CD14-positive monocyte (primary cell): ENCODE measurements at regions not wholly inside any gene's neighbourhood (a gene's known extent, or its start where the extent isn't known, plus 50 kb on each side); places are given as distances from the start of the nearest gene placed in this dataset.

Source experiments
- DNase-seq, 3 donors: peaks; one replicate each; pipeline ENCODE4 v3.0.0-alpha.2; 2011 to 2022
- H2AFZ ChIP-seq: 2 replicates; pipeline ENCODE4 v1.6.0; 2012; ENCODE audit warnings: mild to moderate bottlenecking, low read depth, low read length, inconsistent platforms; ENCODE audit not compliant: insufficient read depth, poor library complexity, severe bottlenecking
- H3K27ac ChIP-seq, 2 donors: 1 replicate in 1 of 2; 2 replicates in 1 of 2; pipeline ENCODE4 v1.5.1; 2012 to 2013; ENCODE audit warnings: low read length in 2 of 2, control low read depth in 1 of 2, inconsistent platforms in 1 of 2, low read depth in 1 of 2, mild to moderate bottlenecking in 1 of 2
- H3K27me3 ChIP-seq, 2 donors: one replicate each; pipeline versions ENCODE4 v1.6.0 to v1.6.1; 2011 to 2013; ENCODE audit warnings: low read length in 2 of 2; ENCODE audit not compliant: control insufficient read depth in 2 of 2, insufficient read depth in 2 of 2
- H3K36me3 ChIP-seq, 2 donors: replicated peaks in 1 of 2; 1 replicate in 1 of 2; 2 replicates in 1 of 2; pipeline versions ENCODE4 v1.5.1 to v1.6.1; 2012 to 2013; ENCODE audit warnings: low read length in 2 of 2, control low read depth in 1 of 2, inconsistent platforms in 1 of 2, mild to moderate bottlenecking in 1 of 2; ENCODE audit not compliant: insufficient read depth in 2 of 2, control insufficient read depth in 1 of 2
- H3K4me1 ChIP-seq, 2 donors: 1 replicate in 1 of 2; 2 replicates in 1 of 2; pipeline versions ENCODE4 v1.5.1 to v1.6.1; 2012 to 2013; ENCODE audit warnings: low read length in 2 of 2, control low read depth in 1 of 2, inconsistent platforms in 1 of 2, mild to moderate bottlenecking in 1 of 2, moderate library complexity in 1 of 2; ENCODE audit not compliant: insufficient read depth in 2 of 2, control insufficient read depth in 1 of 2
- H3K4me2 ChIP-seq: replicated peaks from 2 replicates; pipeline ENCODE3; 2012; ENCODE audit warnings: low read length, moderate library complexity, mild to moderate bottlenecking; ENCODE audit not compliant: poor library complexity, severe bottlenecking; ENCODE audit errors: extremely low read depth
- H3K4me3 ChIP-seq, 3 experiments: fragments of 200-600 bp in 1 of 3; sonication (generic) in 1 of 3; replicated peaks in 1 of 3; 1 replicate in 2 of 3; 2 replicates in 1 of 3; pipeline ENCODE4 v1.5.1; 2011 to 2013; ENCODE audit warnings: low read length in 3 of 3, mild to moderate bottlenecking in 3 of 3, control low read depth in 2 of 3, low read depth in 2 of 3, inconsistent platforms in 1 of 3, moderate library complexity in 1 of 3
- H3K79me2 ChIP-seq: 2 replicates; pipeline ENCODE4 v1.6.0; 2012; ENCODE audit warnings: mild to moderate bottlenecking, control low read depth, inconsistent platforms, low read length, moderate library complexity; ENCODE audit not compliant: insufficient read depth
- H3K9ac ChIP-seq: 2 replicates; pipeline ENCODE4 v1.6.0; 2017; ENCODE audit warnings: low read length, mild to moderate bottlenecking; ENCODE audit not compliant: insufficient read depth, poor library complexity, severe bottlenecking
- H3K9me3 ChIP-seq, 2 donors: replicated peaks in 1 of 2; 1 replicate in 1 of 2; 2 replicates in 1 of 2; pipeline versions ENCODE4 v1.5.1 to v1.6.1; 2012 to 2013; ENCODE audit warnings: low read length in 2 of 2, control low read depth in 1 of 2; ENCODE audit not compliant: control insufficient read depth in 1 of 2, insufficient read depth in 1 of 2
- H4K20me1 ChIP-seq: 2 replicates; pipeline ENCODE4 v1.6.0; 2012; ENCODE audit warnings: mild to moderate bottlenecking, low read length, control low read depth, moderate library complexity; ENCODE audit not compliant: insufficient read depth
- H3K27ac Mint-ChIP-seq, 7 donors: one replicate each; pipeline ENCODE4 v1.8.0; 2020; ENCODE audit warnings: mild to moderate bottlenecking in 7 of 7, mixed read lengths in 7 of 7, moderate library complexity in 6 of 7, inconsistent platforms in 2 of 7
- H3K27me3 Mint-ChIP-seq, 3 donors: one replicate each; pipeline ENCODE4 v1.8.0; 2021 to 2022; ENCODE audit warnings: low read depth in 3 of 3, mild to moderate bottlenecking in 3 of 3, mixed read lengths in 3 of 3, moderate library complexity in 3 of 3, inconsistent platforms in 1 of 3
- H3K36me3 Mint-ChIP-seq, 2 donors: one replicate each; pipeline ENCODE4 v1.8.0; 2020; ENCODE audit warnings: mixed read lengths in 2 of 2, inconsistent platforms in 1 of 2, mild to moderate bottlenecking in 1 of 2
- H3K4me1 Mint-ChIP-seq: one replicate; pipeline ENCODE4 v1.8.0; 2020; ENCODE audit warnings: mild to moderate bottlenecking, mixed read lengths
- H3K4me3 Mint-ChIP-seq, 2 donors: one replicate each; pipeline ENCODE4 v1.8.0; 2020; ENCODE audit warnings: mild to moderate bottlenecking in 2 of 2, mixed read lengths in 2 of 2, moderate library complexity in 1 of 2
- H3K9me3 Mint-ChIP-seq, 7 donors: one replicate each; pipeline ENCODE4 v1.8.0; 2020 to 2022; ENCODE audit warnings: mixed read lengths in 7 of 7, mild to moderate bottlenecking in 6 of 7, moderate library complexity in 6 of 7, inconsistent platforms in 2 of 7
- CTCF ChIP-seq: fragments of 200-600 bp; IDR thresholded peaks from one replicate; pipeline ENCODE4 v1.8.0; 2022; ENCODE audit warnings: antibody characterized with exemption, mild to moderate bottlenecking
- WGBS: methylation state at CpG from one replicate; pipeline ENCODE4 v1.1.5; 2013; ENCODE audit warnings: missing lambda C conversion rate; ENCODE audit not compliant: insufficient coverage; 5-methylcytosine and 5-hydroxymethylcytosine counted together
- intact Hi-C, 2 donors: fragments of 100-400 bp; cut with micrococcal nuclease; formaldehyde crosslinking; loops; one replicate each; pipeline versions ENCODE4 v1.15.0 to v1.15.1; 2023

GRCh38 chr6:104162036-104162669 lies 697.6 kb downstream of the HACE1 start:
- no peak overlapping the region for H3K4me3 ChIP-seq
- H3K36me3 ChIP-seq, result no peaks in the 10 kb centered on the region
- no peaks in the 10 kb centered on the region for H3K4me1 Mint-ChIP-seq
- intact Hi-C loops, result no loop called here
- whole genome bisulfite sequencing, result 91% methylated on average over 4 of the region's 5 CpGs
- H3K27ac ChIP-seq, result no peak overlapping the region
- no peaks in the 10 kb centered on the region for H3K27me3 ChIP-seq
- H3K79me2 ChIP-seq, result no peaks in the 10 kb centered on the region
- TF ChIP-seq CTCF, result no peak
- H3K4me3 Mint-ChIP-seq, result no peak overlapping the region
- no peaks in the 10 kb centered on the region for H3K27me3 Mint-ChIP-seq
- no peak overlapping the region for H3K27ac Mint-ChIP-seq
- H2AFZ ChIP-seq, result no peak overlapping the region
- H3K36me3 Mint-ChIP-seq, result no peaks in the 10 kb centered on the region
- H4K20me1 ChIP-seq, result no peaks in the 10 kb centered on the region
- DNase-seq, result no peak
- H3K9ac ChIP-seq, result no peak overlapping the region
- peaks cover 4 to 22% (median 13%) of the 10 kb centered on the region in 7 donors for H3K9me3 Mint-ChIP-seq
- no peaks in the 10 kb centered on the region for H3K4me1 ChIP-seq
- H3K9me3 ChIP-seq, result peaks cover 9 to 21% of the 10 kb centered on the region in 2 donors
- no peak overlapping the region for H3K4me2 ChIP-seq

- Mint-ChIP-seq H3K27ac (no peak overlapping the region), H3K4me1 (no peaks in the 10 kb centered on the region), H3K9me3 (peaks cover 0 to 17% (median 7%) of the 10 kb centered on the region in 7 donors), H3K36me3 (no peaks in the 10 kb centered on the region), H3K27me3 (no peaks in the 10 kb centered on the region), H3K4me3 (no peak overlapping the region)
- TF ChIP-seq CTCF, result no peak
- H3K27ac ChIP-seq, result no peak overlapping the region
- no peaks in the 10 kb centered on the region for H3K79me2 ChIP-seq
- H3K36me3 ChIP-seq, result no peaks in the 10 kb centered on the region
- H3K4me1 ChIP-seq, result no peaks in the 10 kb centered on the region
- no peak overlapping the region for H2AFZ ChIP-seq
- H3K4me3 ChIP-seq, result no peak overlapping the region
- intact Hi-C loops, result no loop called here
- H3K27me3 ChIP-seq, result no peaks in the 10 kb centered on the region
- 100% methylated on average over 1 of the region's 2 CpGs for WGBS
- peaks cover 9% of the 10 kb centered on the region in 2 donors for H3K9me3 ChIP-seq
- H4K20me1 ChIP-seq, result no peaks in the 10 kb centered on the region
- DNase-seq, result no peak
- no peak overlapping the region for H3K4me2 ChIP-seq
- no peak overlapping the region for H3K9ac ChIP-seq
These were observed 700.6 kb downstream of the HACE1 start for GRCh38 chr6:104159045-104159618.
